ENCODE measurements at regions not wholly inside any gene's neighbourhood (a gene's known extent, or its start where the extent isn't known, plus 50 kb on each side); places are given as distances from the start of the nearest gene placed in this dataset.

GRCh38 chr2:39504790-39505335 lies 67.8 kb upstream of the MAP4K3 start (continued):
- 0 out of 2 replicates have a peak, but pooled peaks have one; percentile 51 for TF ChIP-seq RCOR2 (CRISPR knock-in tag; IDR thresholded peaks at IDR 0.05)
- TF ChIP-seq SMAD3 (CRISPR knock-in tag; IDR thresholded peaks at IDR 0.05): no peak
- TF ChIP-seq, protein P1, sequence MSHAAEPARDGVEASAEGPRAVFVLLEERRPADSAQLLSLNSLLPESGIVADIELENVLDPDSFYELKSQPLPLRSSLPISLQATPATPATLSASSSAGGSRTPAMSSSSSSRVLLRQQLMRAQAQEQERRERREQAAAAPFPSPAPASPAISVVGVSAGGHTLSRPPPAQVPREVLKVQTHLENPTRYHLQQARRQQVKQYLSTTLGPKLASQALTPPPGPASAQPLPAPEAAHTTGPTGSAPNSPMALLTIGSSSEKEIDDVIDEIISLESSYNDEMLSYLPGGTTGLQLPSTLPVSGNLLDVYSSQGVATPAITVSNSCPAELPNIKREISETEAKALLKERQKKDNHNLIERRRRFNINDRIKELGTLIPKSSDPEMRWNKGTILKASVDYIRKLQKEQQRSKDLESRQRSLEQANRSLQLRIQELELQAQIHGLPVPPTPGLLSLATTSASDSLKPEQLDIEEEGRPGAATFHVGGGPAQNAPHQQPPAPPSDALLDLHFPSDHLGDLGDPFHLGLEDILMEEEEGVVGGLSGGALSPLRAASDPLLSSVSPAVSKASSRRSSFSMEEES (CRISPR knock-in tag; IDR thresholded peaks at IDR 0.05): peak; percentile 33; the same call in 1 of the 2 replicates
- TF ChIP-seq AHR (CRISPR knock-in tag; IDR thresholded peaks at IDR 0.05): no peak
- 0 out of 2 replicates have a peak, but pooled peaks have one; percentile 9 for TF ChIP-seq ZHX1 (CRISPR knock-in tag; IDR thresholded peaks at IDR 0.05; ENCODE audit: low read depth)
- TF ChIP-seq ZNF75D (CRISPR knock-in tag; IDR thresholded peaks at IDR 0.05; ENCODE audit: borderline replicate concordance): no peak
- peak; percentile 20 for TF ChIP-seq TBL1XR1 (IDR thresholded peaks at IDR 0.05; ENCODE audit: borderline replicate concordance, low read length, partially characterized antibody)
- TF ChIP-seq THYN1 (CRISPR knock-in tag; IDR thresholded peaks at IDR 0.05; ENCODE audit: borderline replicate concordance, low read depth): peak; percentile 28; the same call in 1 of the 2 replicates
- TF ChIP-seq SMAD1 (CRISPR knock-in tag; IDR thresholded peaks at IDR 0.05; ENCODE audit: borderline replicate concordance, low read depth): no peak
- TF ChIP-seq TOE1 (CRISPR knock-in tag; IDR thresholded peaks at IDR 0.05): 0 out of 2 replicates have a peak, but pooled peaks have one; percentile 41
- TF ChIP-seq ZNF788 (CRISPR knock-in tag; IDR thresholded peaks at IDR 0.05; ENCODE audit: borderline replicate concordance): peak; percentile 28; the same call in 1 of the 2 replicates
- 0 out of 2 replicates have a peak, but pooled peaks have one; percentile 2 for TF ChIP-seq KMT2B (CRISPR knock-in tag; IDR thresholded peaks at IDR 0.05)
- TF ChIP-seq SIX4 (CRISPR knock-in tag; IDR thresholded peaks at IDR 0.05): peak; percentile 19; the same call in 1 of the 2 replicates
- TF ChIP-seq ZNF609 (CRISPR knock-in tag; IDR thresholded peaks at IDR 0.05; ENCODE audit: borderline replicate concordance): peak; percentile 39; the same call in 1 of the 2 replicates
- TF ChIP-seq SNAPC2 (CRISPR knock-in tag; IDR thresholded peaks at IDR 0.05): peak; percentile 42; the same call in 1 of the 2 replicates
- TF ChIP-seq NR2F6 (IDR thresholded peaks at IDR 0.05): peak; percentile 50; the same call in 1 of the 2 replicates
- TF ChIP-seq NR2F6 (CRISPR knock-in tag; IDR thresholded peaks at IDR 0.05): peak; percentile 51
- TF ChIP-seq, protein P2, sequence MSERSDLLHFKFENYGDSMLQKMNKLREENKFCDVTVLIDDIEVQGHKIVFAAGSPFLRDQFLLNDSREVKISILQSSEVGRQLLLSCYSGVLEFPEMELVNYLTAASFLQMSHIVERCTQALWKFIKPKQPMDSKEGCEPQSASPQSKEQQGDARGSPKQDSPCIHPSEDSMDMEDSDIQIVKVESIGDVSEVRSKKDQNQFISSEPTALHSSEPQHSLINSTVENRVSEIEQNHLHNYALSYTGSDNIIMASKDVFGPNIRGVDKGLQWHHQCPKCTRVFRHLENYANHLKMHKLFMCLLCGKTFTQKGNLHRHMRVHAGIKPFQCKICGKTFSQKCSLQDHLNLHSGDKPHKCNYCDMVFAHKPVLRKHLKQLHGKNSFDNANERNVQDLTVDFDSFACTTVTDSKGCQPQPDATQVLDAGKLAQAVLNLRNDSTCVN (CRISPR knock-in tag; IDR thresholded peaks at IDR 0.05; ENCODE audit: borderline replicate concordance): peak; percentile 96
